HEK293 (cell line): ENCODE measurements at regions not wholly inside any gene's neighbourhood (a gene's known extent, or its start where the extent isn't known, plus 50 kb on each side); places are given as distances from the start of the nearest gene placed in this dataset.
"Not testable (repeated sequence)": the region's sequence is repeated elsewhere in the genome, so short reads cannot be mapped to it uniquely, and the experiment has no call there.

Experiments used
- CTCF ChIA-PET: fragments of 350-600 bp; formaldehyde crosslinking; extraction: SDS; loops from one replicate; lab custom pipeline; 2021; ENCODE audit warnings: antibody characterized with exemption; lab: Yijun Ruan, JAX
- POLR2A ChIA-PET: fragments of 300-600 bp; formaldehyde crosslinking; extraction: SDS; loops from one replicate; lab custom pipeline; 2020; ENCODE audit warnings: antibody characterized with exemption, inconsistent platforms; lab: Yijun Ruan, JAX
- H3K27ac ChIP-seq: fragments of 200-500 bp; sonication (Bioruptor generic); 2 replicates; pipeline ENCODE4 v1.5.1; 2014; ENCODE audit warnings: low read depth, low read length, control low read depth, inconsistent platforms; ENCODE audit errors: extremely low read depth
- H3K36me3 ChIP-seq, 2 experiments: fragments of 200-500 bp in 1 of 2; sonication (Bioruptor generic) in 1 of 2; 1 replicate in 1 of 2; 2 replicates in 1 of 2; pipeline ENCODE4 v1.5.1; 2014 to 2017; ENCODE audit warnings: inconsistent platforms in 2 of 2, low read length in 2 of 2; ENCODE audit not compliant: control insufficient read depth in 2 of 2, insufficient read depth in 1 of 2
- H3K4me1 ChIP-seq: fragments of 200-500 bp; sonication (Bioruptor generic); 2 replicates; pipeline ENCODE4 v1.5.1; 2014; ENCODE audit warnings: mild to moderate bottlenecking, low read length, inconsistent platforms; ENCODE audit not compliant: control insufficient read depth, insufficient read depth
- H3K4me3 ChIP-seq: 2 replicates; pipeline ENCODE4 v1.5.1; 2011; ENCODE audit warnings: low read depth, mild to moderate bottlenecking, control low read depth, low read length, moderate library complexity
- H3K9me3 ChIP-seq: fragments of 200-500 bp; sonication (Bioruptor generic); 2 replicates; pipeline ENCODE4 v1.5.1; 2014; ENCODE audit warnings: low read depth, low read length, inconsistent platforms; ENCODE audit not compliant: control insufficient read depth, insufficient read depth
- PRDM1 ChIP-seq: fragments of 450-650 bp; formaldehyde crosslinking; IDR thresholded peaks from 2 replicates; pipeline ENCODE4; 2016; ENCODE audit warnings: missing biosample characterization, missing genetic modification characterization
- ZBTB1 ChIP-seq: fragments of 450-650 bp; formaldehyde crosslinking; IDR thresholded peaks from 2 replicates; pipeline ENCODE4 v1.5.1; 2016; ENCODE audit warnings: missing biosample characterization, missing genetic modification characterization
- ZNF302 ChIP-seq: fragments of 450-650 bp; formaldehyde crosslinking; IDR thresholded peaks from 2 replicates; pipeline ENCODE4 v1.5.1; 2016; ENCODE audit warnings: missing biosample characterization, missing genetic modification characterization, low read depth
- ZNF350 ChIP-seq: fragments of 450-650 bp; formaldehyde crosslinking; IDR thresholded peaks from 2 replicates; pipeline ENCODE4 v1.5.0; 2017; ENCODE audit warnings: missing biosample characterization, mild to moderate bottlenecking, missing genetic modification characterization
- ZNF426 ChIP-seq: fragments of 450-650 bp; formaldehyde crosslinking; IDR thresholded peaks from 2 replicates; pipeline ENCODE4 v1.5.1; 2017; ENCODE audit warnings: missing biosample characterization, missing genetic modification characterization, mild to moderate bottlenecking, inconsistent platforms, moderate library complexity
- ZSCAN16 ChIP-seq: fragments of 450-650 bp; formaldehyde crosslinking; IDR thresholded peaks from 2 replicates; pipeline ENCODE4 v1.5.1; 2016; ENCODE audit warnings: missing biosample characterization, missing genetic modification characterization

DNA sequence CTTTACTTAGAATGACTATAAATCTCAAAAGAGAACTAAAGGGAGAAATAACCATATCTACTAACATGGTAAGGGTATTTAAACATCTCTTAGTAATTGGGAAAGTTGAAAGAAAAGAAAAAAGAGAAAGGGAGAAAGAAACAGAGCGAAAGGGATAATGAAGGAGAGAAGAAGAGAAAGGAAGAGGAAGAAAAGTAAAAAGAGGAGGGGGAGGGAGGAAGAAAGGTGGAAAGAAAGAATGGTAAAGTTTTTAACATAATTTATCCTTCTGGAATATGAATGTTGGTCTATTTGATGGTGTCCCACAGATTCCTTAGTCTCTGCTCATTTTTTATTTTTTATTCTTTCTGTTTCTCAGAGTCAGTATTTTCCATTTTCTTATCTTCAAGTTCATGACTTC is 202.7 kb downstream of the ZNF92 start:
- H3K4me1 ChIP-seq, POLR2A ChIA-PET, CTCF ChIA-PET, H3K4me3 ChIP-seq, H3K36me3 ChIP-seq, H3K9me3 ChIP-seq, H3K27ac ChIP-seq: not testable (repeated sequence)
- peak; percentile 69 for TF ChIP-seq PRDM1

DNA sequence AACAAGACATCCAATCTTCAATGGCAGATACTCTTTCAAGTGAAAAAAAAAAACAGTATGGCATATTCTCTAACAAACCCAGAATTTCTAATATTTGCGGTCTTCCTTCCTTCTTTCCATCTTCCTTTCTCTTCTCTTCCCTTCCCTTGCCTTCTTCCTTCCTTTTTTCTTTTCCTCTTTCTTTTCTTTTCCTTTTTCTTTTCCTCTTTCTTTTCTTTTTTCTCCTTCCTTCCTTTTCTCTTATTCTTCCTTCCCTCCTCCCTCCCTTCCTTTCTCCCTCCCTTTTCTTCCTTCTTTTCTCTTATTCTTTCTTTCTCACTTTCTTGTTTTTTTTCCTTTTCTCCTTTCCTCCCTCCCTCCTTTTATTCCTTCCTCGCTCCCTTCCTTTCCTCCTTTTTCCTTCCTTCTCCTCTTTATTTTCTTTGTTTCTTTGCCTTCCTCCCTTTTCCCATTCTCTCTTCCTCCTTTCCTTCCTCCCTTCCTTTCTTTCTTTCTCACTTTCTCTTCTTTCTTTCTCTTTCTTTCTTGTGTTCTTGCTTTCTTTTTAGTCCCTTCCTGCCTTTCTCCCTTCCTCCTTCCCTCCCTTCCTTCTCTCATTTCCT is 209.0 kb downstream of the ZNF92 start:
- H3K27ac ChIP-seq, H3K4me3 ChIP-seq, H3K9me3 ChIP-seq, CTCF ChIA-PET, POLR2A ChIA-PET, H3K36me3 ChIP-seq, H3K4me1 ChIP-seq: not testable (repeated sequence)

DNA sequence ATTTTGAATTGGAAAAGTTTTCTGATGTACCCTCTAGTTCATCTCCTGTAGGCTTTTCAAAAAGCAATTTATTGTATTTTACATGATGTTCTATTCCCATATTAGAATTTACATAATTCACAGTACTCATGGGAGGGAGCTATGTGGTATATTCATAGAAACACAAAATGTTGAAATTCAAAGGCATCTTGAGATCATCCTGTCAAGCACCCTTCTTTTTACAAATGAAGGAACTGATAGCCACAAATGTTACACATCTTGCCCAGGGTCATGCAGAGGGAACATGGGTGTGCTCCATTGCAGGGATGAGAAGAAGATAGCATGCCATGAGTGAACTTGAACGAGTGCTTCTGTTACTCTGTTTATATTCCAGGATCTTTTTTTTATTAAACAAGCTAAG is 228.8 kb downstream of the ZNF92 start:
- H3K4me3 ChIP-seq, H3K9me3 ChIP-seq, CTCF ChIA-PET, H3K4me1 ChIP-seq, H3K36me3 ChIP-seq, H3K27ac ChIP-seq, POLR2A ChIA-PET: not testable (repeated sequence)

DNA sequence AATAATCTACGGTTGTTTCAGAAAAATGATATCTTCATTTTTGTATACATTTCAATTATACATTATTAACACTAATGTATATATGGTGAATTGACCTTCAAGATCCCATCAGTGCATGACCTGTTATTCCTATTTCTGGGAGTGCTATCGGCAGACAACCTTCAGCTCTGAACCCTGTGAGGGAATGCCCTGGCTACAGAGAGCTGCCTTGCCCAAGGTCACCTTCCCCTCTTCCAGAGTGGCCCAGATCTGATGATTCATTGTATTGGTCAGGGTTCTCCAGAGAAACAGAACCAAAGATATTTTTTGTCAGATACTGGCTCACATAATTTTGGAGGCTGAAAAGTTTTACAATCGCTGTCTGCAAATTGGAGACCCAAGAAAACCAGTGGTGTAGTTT is 235.5 kb downstream of the ZNF92 start:
- Histone ChIP-seq H3K9me3 (no peaks in the 10 kb centered on the region), H3K36me3 (no peaks in the 10 kb centered on the region), H3K4me1 (no peaks in the 10 kb centered on the region), H3K27ac (no peak overlapping the region), H3K4me3 (no peak overlapping the region)
- ChIA-PET CTCF (no interaction called here), POLR2A (no interaction called here)
- no peak for TF ChIP-seq ZNF350 (tag by site-specific recombination)
- no peak for TF ChIP-seq ZNF426
- TF ChIP-seq ZSCAN16 (tag by site-specific recombination): no peak
- TF ChIP-seq ZBTB1 (tag by site-specific recombination): no peak
- no peak for TF ChIP-seq ZNF302 (tag by site-specific recombination)

DNA sequence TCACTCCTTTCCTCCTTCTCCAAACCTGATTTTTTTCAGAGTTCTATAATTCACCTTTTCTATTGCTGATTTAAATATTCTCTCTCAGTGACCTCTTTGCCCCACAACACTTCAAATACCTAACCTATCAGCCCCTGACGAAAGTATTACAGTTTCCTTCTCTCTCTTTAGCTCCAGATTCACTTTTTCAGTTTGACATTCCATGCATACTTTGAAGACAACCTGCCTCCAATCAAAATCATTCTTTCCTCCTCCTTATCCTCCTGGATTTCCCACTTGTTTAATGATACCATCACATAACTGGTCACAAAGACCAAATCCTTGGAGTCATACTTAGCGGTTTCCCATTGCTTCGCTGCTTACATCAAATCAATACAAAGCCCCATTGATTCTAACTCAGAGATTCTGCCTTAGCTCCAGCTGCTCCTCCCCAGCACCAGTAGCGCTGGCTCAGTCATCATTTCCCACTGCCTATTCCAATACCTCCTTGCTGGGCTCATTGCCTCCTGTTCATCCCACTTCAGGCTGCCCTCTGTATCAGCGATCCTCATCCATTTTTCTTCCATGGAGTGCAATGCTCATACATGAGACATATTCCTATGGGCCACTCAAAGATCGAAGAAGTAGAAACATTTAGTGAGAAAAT is 240.1 kb downstream of the ZNF92 start:
- CTCF ChIA-PET, H3K4me3 ChIP-seq, H3K9me3 ChIP-seq, H3K27ac ChIP-seq, H3K36me3 ChIP-seq, H3K4me1 ChIP-seq, POLR2A ChIA-PET: not testable (repeated sequence)

- POLR2A ChIA-PET, H3K36me3 ChIP-seq, H3K27ac ChIP-seq, CTCF ChIA-PET, H3K4me1 ChIP-seq, H3K4me3 ChIP-seq, H3K9me3 ChIP-seq: not testable (repeated sequence)
Measured at GRCh38 chr7:65616111-65616510, 242.5 kb downstream of the ZNF92 start.

DNA sequence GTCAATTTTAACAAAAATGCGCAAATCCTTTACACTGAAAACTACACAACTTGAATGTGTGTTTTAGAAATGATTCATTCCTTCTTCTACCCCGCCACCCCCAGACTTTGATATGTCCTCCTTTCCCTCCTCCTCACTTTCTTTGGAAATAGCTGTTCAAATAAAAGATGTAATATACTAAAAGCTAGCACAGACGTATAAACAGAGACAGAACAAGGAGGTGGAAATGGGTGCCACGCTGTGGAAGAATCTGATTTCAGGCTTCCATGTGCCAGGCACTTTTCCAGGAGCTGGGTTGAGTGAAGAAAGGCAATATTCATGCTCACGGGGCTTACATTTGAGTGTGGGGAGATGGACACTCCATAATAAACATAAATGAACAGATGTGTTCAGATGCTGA is 246.6 kb downstream of the ZNF92 start:
- POLR2A ChIA-PET, H3K4me1 ChIP-seq, H3K27ac ChIP-seq, H3K4me3 ChIP-seq, CTCF ChIA-PET, H3K9me3 ChIP-seq, H3K36me3 ChIP-seq: not testable (repeated sequence)
